Endothelial cell of umbilical vein (primary cell): ENCODE measurements at regions not wholly inside any gene's neighbourhood (a gene's known extent, or its start where the extent isn't known, plus 50 kb on each side); places are given as distances from the start of the nearest gene placed in this dataset.

Source experiments
- BruUV-seq: library from RNA; stranded (reverse); fragments of 400-500 nt; replicated peaks from 2 replicates; lab custom pipeline; 2021; lab: Mats Ljungman, UMichigan
- CTCF ChIA-PET: fragments of 300-600, 350-600 bp; sonication (Branson Sonifier 250); formaldehyde crosslinking; loops from one replicate; lab custom pipeline; 2021; ENCODE audit warnings: antibody characterized with exemption, inconsistent platforms; lab: Charles Lee
- POLR2A ChIA-PET: fragments of 300-600, 350-600 bp; sonication (Branson Sonifier 250); formaldehyde crosslinking; loops from one replicate; lab custom pipeline; 2021; ENCODE audit warnings: antibody characterized with exemption, inconsistent platforms; lab: Charles Lee
- DNase-seq: peaks from one replicate; pipeline ENCODE4 v3.0.0-alpha.2; 2011; ENCODE audit warnings: low read depth, low spot score
- FAIRE-seq: peaks from 2 replicates; lab custom pipeline; 2011; peaks lifted over from hg19 to GRCh38; lab: Jason Lieb, UNC
- H2AFZ ChIP-seq: 2 replicates; pipeline ENCODE4 v1.6.0; 2012; ENCODE audit warnings: low read depth, low read length, control low read depth, inconsistent platforms
- H3K27ac ChIP-seq: 2 replicates; pipeline ENCODE4 v1.5.1; 2011; ENCODE audit warnings: low read depth, mild to moderate bottlenecking, control low read depth, low read length, moderate library complexity; ENCODE audit not compliant: insufficient read depth
- H3K27me3 ChIP-seq, 2 experiments: 2 replicates each; pipeline versions ENCODE4 v1.6.0 to v1.6.1; 2011; ENCODE audit warnings: low read length in 2 of 2, mixed read lengths in 1 of 2; ENCODE audit not compliant: control insufficient read depth in 2 of 2, insufficient read depth in 2 of 2
- H3K36me3 ChIP-seq, 2 experiments: 2 replicates in 1 of 2; 3 replicates in 1 of 2; pipeline ENCODE4 v1.5.1; 2011; ENCODE audit warnings: low read length in 2 of 2, mild to moderate bottlenecking in 1 of 2, moderate library complexity in 1 of 2; ENCODE audit not compliant: control insufficient read depth in 2 of 2, insufficient read depth in 2 of 2; ENCODE audit errors: extremely low read depth in 1 of 2
- H3K4me1 ChIP-seq: 3 replicates; pipeline ENCODE4 v1.5.1; 2011; ENCODE audit warnings: mild to moderate bottlenecking, low read length; ENCODE audit not compliant: control insufficient read depth, insufficient read depth; ENCODE audit errors: extremely low read depth
- H3K4me2 ChIP-seq: 2 replicates; pipeline ENCODE4 v1.6.1; 2011; ENCODE audit warnings: low read length, control low read depth, mixed read lengths; ENCODE audit not compliant: insufficient read depth
- H3K4me3 ChIP-seq, 3 experiments: fragments of 200-600 bp in 1 of 3; sonication (generic), shearing (Covaris generic) in 1 of 3; replicated peaks in 1 of 3; 2 replicates each; pipeline ENCODE4 v1.5.1; 2011 to 2016; ENCODE audit warnings: control low read depth in 3 of 3, low read length in 3 of 3, mild to moderate bottlenecking in 2 of 3, inconsistent platforms in 1 of 3, low read depth in 1 of 3, moderate library complexity in 1 of 3; ENCODE audit not compliant: insufficient read depth in 1 of 3
- H3K79me2 ChIP-seq: 2 replicates; pipeline ENCODE4 v1.6.0; 2012; ENCODE audit warnings: low read length, inconsistent platforms; ENCODE audit not compliant: control insufficient read depth, insufficient read depth
- H3K9ac ChIP-seq: replicated peaks from 2 replicates; pipeline ENCODE3; 2011; ENCODE audit warnings: low read length, control low read depth; ENCODE audit not compliant: insufficient read depth; ENCODE audit errors: extremely low read depth
- H3K9me1 ChIP-seq: replicated peaks from 3 replicates; pipeline ENCODE4 v1.6.0; 2011; ENCODE audit warnings: mild to moderate bottlenecking, low read length; ENCODE audit not compliant: control insufficient read depth, insufficient read depth; ENCODE audit errors: extremely low read depth
- H3K9me3 ChIP-seq: replicated peaks from 2 replicates; pipeline ENCODE4 v1.5.1; 2012; ENCODE audit warnings: low read length, inconsistent platforms; ENCODE audit not compliant: control insufficient read depth, insufficient read depth
- H4K20me1 ChIP-seq: replicated peaks from 2 replicates; pipeline ENCODE3; 2011; ENCODE audit warnings: mild to moderate bottlenecking, low read length; ENCODE audit not compliant: control insufficient read depth, insufficient read depth; ENCODE audit errors: extremely low read depth
- EZH2 ChIP-seq: IDR thresholded peaks from 2 replicates; pipeline ENCODE4 v1.6.1; 2012; ENCODE audit warnings: borderline replicate concordance, low read depth, mild to moderate bottlenecking, moderate library complexity, low read length, inconsistent platforms; ENCODE audit not compliant: severe bottlenecking
- FOS ChIP-seq: IDR thresholded peaks from 2 replicates; pipeline ENCODE4 v1.6.1; 2011; ENCODE audit warnings: mild to moderate bottlenecking, low read length, moderate library complexity, borderline replicate concordance; ENCODE audit not compliant: insufficient read depth
- GATA2 ChIP-seq: IDR thresholded peaks from 2 replicates; pipeline ENCODE4 v1.7.0; 2011; ENCODE audit warnings: low read depth, mild to moderate bottlenecking, moderate library complexity, mixed read lengths, low read length; ENCODE audit not compliant: insufficient read length, insufficient read depth
- JUN ChIP-seq: IDR thresholded peaks from 2 replicates; pipeline ENCODE4 v1.6.1; 2011; ENCODE audit warnings: borderline replicate concordance, low read depth; ENCODE audit not compliant: insufficient read length, insufficient read depth
- MYC ChIP-seq: IDR thresholded peaks from one replicate; pipeline ENCODE4 v1.6.1; 2011; ENCODE audit warnings: mild to moderate bottlenecking, low read depth, low read length
- POLR2A ChIP-seq: IDR thresholded peaks from 2 replicates; pipeline ENCODE4 v1.6.1; 2012; ENCODE audit warnings: low read depth, mild to moderate bottlenecking, control low read depth, low read length
- POLR2AphosphoS5 ChIP-seq: IDR thresholded peaks from 2 replicates; pipeline ENCODE4 v1.6.1; 2012; ENCODE audit warnings: low read depth, mild to moderate bottlenecking, control low read depth, low read length, moderate library complexity; ENCODE audit not compliant: insufficient read depth
- dilution Hi-C: fragments of 300-500 bp; cut with MboI; formaldehyde crosslinking; loops from one replicate; pipeline ENCODE4 v1.15.0; 2019; ENCODE audit warnings: low sequenced_read_pairs; ENCODE audit not compliant: extremely low pct_ligation_motif_present
- intact Hi-C: fragments of 100-400 bp; cut with micrococcal nuclease; formaldehyde crosslinking; loops from one replicate; pipeline ENCODE4 v1.10.0; 2022
- TF ChIP-seq, protein P1 (sequence below): IDR thresholded peaks from 2 replicates; pipeline ENCODE4 v1.6.1; 2011; ENCODE audit not compliant: insufficient read depth, insufficient read length
- TF ChIP-seq, protein P2 (sequence below), 2 donors: IDR thresholded peaks; 1 replicate in 1 of 2; 2 replicates in 1 of 2; pipeline ENCODE4 v1.5.1; 2011; ENCODE audit warnings: low read length in 2 of 2, mild to moderate bottlenecking in 2 of 2, moderate library complexity in 2 of 2, control low read depth in 1 of 2, inconsistent platforms in 1 of 2, low read depth in 1 of 2; ENCODE audit not compliant: insufficient read depth in 1 of 2; ENCODE audit errors: extremely low read depth in 1 of 2

DNA sequence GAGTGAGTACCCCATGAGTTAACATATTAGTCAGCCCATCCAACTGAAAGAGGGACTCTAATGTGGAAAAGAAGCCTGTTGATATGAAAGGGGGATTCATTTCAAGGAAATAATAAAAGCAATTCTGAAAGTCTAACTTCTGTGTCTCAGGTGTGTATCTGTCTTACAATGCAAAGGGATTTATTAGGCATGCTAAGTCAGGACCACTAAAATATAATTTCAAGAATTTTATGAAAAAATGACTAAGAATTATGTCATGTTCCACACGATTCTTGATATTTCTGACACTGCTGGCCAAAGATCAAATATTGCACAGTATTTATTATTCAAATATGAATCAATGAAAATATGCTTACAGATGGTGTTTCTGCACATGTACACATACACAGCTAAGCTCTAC lies 130.8 kb downstream of the KLF12 start:
- Histone ChIP-seq H3K27ac (no peak overlapping the region), H3K27me3 (no peaks in the 10 kb centered on the region), H2AFZ (no peak overlapping the region), H3K9me1 (no peaks in the 10 kb centered on the region), H3K4me3 (no peak overlapping the region), H3K36me3 (no peaks in the 10 kb centered on the region), H3K4me2 (no peak overlapping the region), H3K4me1 (no peaks in the 10 kb centered on the region), H4K20me1 (no peaks in the 10 kb centered on the region), H3K9me3 (no peaks in the 10 kb centered on the region), H3K9ac (no peak overlapping the region), H3K79me2 (peaks cover 15% of the 10 kb centered on the region)
- DNase-seq (no peak), FAIRE-seq (no peak)
- intact Hi-C loops (no loop called here), dilution Hi-C loops (no loop called here)
- TF ChIP-seq, protein P1, sequence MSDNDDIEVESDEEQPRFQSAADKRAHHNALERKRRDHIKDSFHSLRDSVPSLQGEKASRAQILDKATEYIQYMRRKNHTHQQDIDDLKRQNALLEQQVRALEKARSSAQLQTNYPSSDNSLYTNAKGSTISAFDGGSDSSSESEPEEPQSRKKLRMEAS: no peak
- TF ChIP-seq GATA2 (no peak), POLR2A (no peak), EZH2 (no peak), POLR2AphosphoS5 (no peak)
- BruUV-seq: no TSS peak
- POLR2A ChIA-PET: no interaction called here
- CTCF ChIA-PET: no interaction called here

DNA sequence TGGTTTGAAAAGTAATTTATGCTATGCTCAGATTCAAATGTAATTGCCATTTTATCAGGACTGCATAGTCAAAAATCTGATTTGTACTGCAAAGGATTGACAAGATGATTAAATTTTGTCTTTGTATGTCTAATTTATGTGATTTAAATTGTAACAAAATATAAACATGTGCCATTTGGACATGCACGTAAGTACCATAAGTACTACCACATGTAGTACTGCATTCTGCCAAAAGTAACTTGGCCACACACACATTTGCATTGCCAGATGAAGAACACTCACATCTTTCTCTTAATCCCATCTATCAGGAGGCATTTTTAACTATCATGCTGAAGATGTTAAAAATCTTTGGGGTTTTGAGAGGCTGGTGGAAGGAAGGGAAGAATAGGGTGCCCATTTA lies 133.3 kb downstream of the KLF12 start:
- no peak for DNase-seq
- H3K79me2 ChIP-seq: peaks cover 9% of the 10 kb centered on the region
- TF ChIP-seq JUN: no peak
- no peak for TF ChIP-seq EZH2
- TF ChIP-seq, protein P2, sequence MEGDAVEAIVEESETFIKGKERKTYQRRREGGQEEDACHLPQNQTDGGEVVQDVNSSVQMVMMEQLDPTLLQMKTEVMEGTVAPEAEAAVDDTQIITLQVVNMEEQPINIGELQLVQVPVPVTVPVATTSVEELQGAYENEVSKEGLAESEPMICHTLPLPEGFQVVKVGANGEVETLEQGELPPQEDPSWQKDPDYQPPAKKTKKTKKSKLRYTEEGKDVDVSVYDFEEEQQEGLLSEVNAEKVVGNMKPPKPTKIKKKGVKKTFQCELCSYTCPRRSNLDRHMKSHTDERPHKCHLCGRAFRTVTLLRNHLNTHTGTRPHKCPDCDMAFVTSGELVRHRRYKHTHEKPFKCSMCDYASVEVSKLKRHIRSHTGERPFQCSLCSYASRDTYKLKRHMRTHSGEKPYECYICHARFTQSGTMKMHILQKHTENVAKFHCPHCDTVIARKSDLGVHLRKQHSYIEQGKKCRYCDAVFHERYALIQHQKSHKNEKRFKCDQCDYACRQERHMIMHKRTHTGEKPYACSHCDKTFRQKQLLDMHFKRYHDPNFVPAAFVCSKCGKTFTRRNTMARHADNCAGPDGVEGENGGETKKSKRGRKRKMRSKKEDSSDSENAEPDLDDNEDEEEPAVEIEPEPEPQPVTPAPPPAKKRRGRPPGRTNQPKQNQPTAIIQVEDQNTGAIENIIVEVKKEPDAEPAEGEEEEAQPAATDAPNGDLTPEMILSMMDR (IDR thresholded peaks at IDR 0.05; ENCODE audit: extremely low read depth in 1 of 2, insufficient read depth in 1 of 2, low read depth in 1 of 2, low read length in 2 of 2): no peak
- no peak for TF ChIP-seq POLR2A
- TF ChIP-seq, protein P1: no peak
- TF ChIP-seq GATA2: no peak
- TF ChIP-seq MYC: no peak
- no peak for TF ChIP-seq POLR2AphosphoS5
- no peak for TF ChIP-seq FOS

More for the DNA sequence above, 133.3 kb downstream of the KLF12 start:
- no peaks in the 10 kb centered on the region for H3K9me1 ChIP-seq
- intact Hi-C loops: no loop called here
- no peak overlapping the region for H3K4me2 ChIP-seq
- CTCF ChIA-PET: no interaction called here
- no peaks in the 10 kb centered on the region for H3K36me3 ChIP-seq
- H2AFZ ChIP-seq: no peak overlapping the region
- dilution Hi-C loops: no loop called here
- H4K20me1 ChIP-seq: no peaks in the 10 kb centered on the region
- H3K9ac ChIP-seq: no peak overlapping the region
- no peak overlapping the region for H3K27ac ChIP-seq
- POLR2A ChIA-PET: no interaction called here
- H3K4me1 ChIP-seq: no peaks in the 10 kb centered on the region
- FAIRE-seq: no peak
- H3K4me3 ChIP-seq: no peak overlapping the region
- no TSS peak for BruUV-seq
- no peaks in the 10 kb centered on the region for H3K9me3 ChIP-seq
- H3K27me3 ChIP-seq: no peaks in the 10 kb centered on the region
